K562 (cell line): ENCODE measurements at regions not wholly inside any gene's neighbourhood (a gene's known extent, or its start where the extent isn't known, plus 50 kb on each side); places are given as distances from the start of the nearest gene placed in this dataset.

Source experiments
- ATAC-seq: fragments of 200-7000 bp; cut with Tn5 transposase; 3 replicates; pipeline ENCODE4 v1.9.1; 2020; ENCODE audit warnings: moderate library complexity
- BruUV-seq: library from RNA; stranded (reverse); fragments of 400-500 nt; replicated peaks from 2 replicates; lab custom pipeline; 2021; lab: Mats Ljungman, UMichigan
- CTCF ChIA-PET: fragments of 300-600 bp; formaldehyde crosslinking; extraction: SDS; loops from one replicate; lab custom pipeline; 2021; ENCODE audit warnings: low intra/inter-chr PET ratio; lab: Yijun Ruan, JAX
- POLR2A ChIA-PET: fragments of 300-600, 350-650 bp; sonication (Branson Sonifier 250); formaldehyde crosslinking; extraction: SDS; loops from one replicate; lab custom pipeline; 2021; ENCODE audit warnings: antibody characterized with exemption, inconsistent platforms; lab: Yijun Ruan, JAX
- DNase-seq, 4 experiments: peaks; one replicate each; pipeline versions ENCODE4 v3.0.0 to v3.0.0-alpha.2; 2011 to 2018; ENCODE audit warnings: low spot score in 3 of 4, mixed read lengths in 3 of 4; ENCODE audit errors: extremely low read depth in 1 of 4
- FAIRE-seq: peaks from 2 replicates; lab custom pipeline; 2011; peaks lifted over from hg19 to GRCh38; lab: Jason Lieb, UNC
- H2AFZ ChIP-seq: 2 replicates; pipeline ENCODE4 v1.6.0; 2011; ENCODE audit warnings: low read depth, low read length, control low read depth, inconsistent platforms
- H3K27ac ChIP-seq: fragments of 200-600 bp; 3 replicates; pipeline ENCODE4 v1.8.0; 2011; ENCODE audit warnings: low read depth, mild to moderate bottlenecking, control low read depth, inconsistent platforms, low read length, moderate library complexity, mixed read lengths; ENCODE audit errors: extremely low read depth
- H3K27me3 ChIP-seq, 2 experiments: fragments of 300-600 bp in 1 of 2; 2 replicates in 1 of 2; 3 replicates in 1 of 2; pipeline versions ENCODE4 v1.6.0 to v1.8.0; 2011; ENCODE audit warnings: inconsistent platforms in 2 of 2, low read length in 2 of 2, mild to moderate bottlenecking in 1 of 2, mixed read lengths in 1 of 2, moderate library complexity in 1 of 2; ENCODE audit not compliant: control insufficient read depth in 2 of 2, insufficient read depth in 2 of 2
- H3K36me3 ChIP-seq: fragments of 300-600 bp; 3 replicates; pipeline ENCODE4 v1.8.0; 2011; ENCODE audit warnings: mild to moderate bottlenecking, low read length, inconsistent platforms; ENCODE audit not compliant: control insufficient read depth, insufficient read depth
- H3K4me1 ChIP-seq, 2 experiments: fragments of 200-600 bp in 1 of 2; replicated peaks in 1 of 2; 2 replicates in 1 of 2; 3 replicates in 1 of 2; pipeline versions ENCODE4 v1.5.1 to v1.8.0; 2011; ENCODE audit warnings: inconsistent platforms in 2 of 2, low read length in 2 of 2, mild to moderate bottlenecking in 1 of 2, mixed read lengths in 1 of 2, moderate library complexity in 1 of 2; ENCODE audit not compliant: control insufficient read depth in 2 of 2, insufficient read depth in 2 of 2
- H3K4me2 ChIP-seq: 2 replicates; pipeline ENCODE4 v1.6.1; 2011; ENCODE audit warnings: low read length, control low read depth, inconsistent platforms, mixed read lengths; ENCODE audit not compliant: insufficient read depth
- H3K4me3 ChIP-seq: fragments of 200-600 bp; sonication (generic), shearing (Covaris generic); 2 replicates; pipeline ENCODE4 v1.5.1; 2016; ENCODE audit warnings: control low read depth, inconsistent platforms
- H3K79me2 ChIP-seq: fragments of 200-600 bp; 3 replicates; pipeline ENCODE4 v1.8.0; 2011; ENCODE audit warnings: low read length, inconsistent platforms; ENCODE audit not compliant: control insufficient read depth, insufficient read depth
- H3K9ac ChIP-seq, 2 experiments: 2 replicates each; pipeline versions ENCODE4 v1.6.0 to v1.6.1; 2011; ENCODE audit warnings: low read depth in 2 of 2, low read length in 2 of 2, control low read depth in 1 of 2, inconsistent platforms in 1 of 2, mild to moderate bottlenecking in 1 of 2, mixed read lengths in 1 of 2; ENCODE audit not compliant: insufficient read depth in 1 of 2
- H3K9me1 ChIP-seq: one replicate; pipeline ENCODE4 v1.6.0; 2011; ENCODE audit warnings: inconsistent platforms, mild to moderate bottlenecking, low read length, moderate library complexity; ENCODE audit not compliant: control insufficient read depth, insufficient read depth
- H3K9me3 ChIP-seq: replicated peaks from 2 replicates; pipeline ENCODE4 v1.5.1; 2011; ENCODE audit warnings: low read depth, low read length, inconsistent platforms; ENCODE audit not compliant: control insufficient read depth, insufficient read depth
- H4K20me1 ChIP-seq: replicated peaks from 2 replicates; pipeline ENCODE4 v1.6.1; 2011; ENCODE audit warnings: low read length, inconsistent platforms, mixed read lengths; ENCODE audit not compliant: control insufficient read depth, insufficient read depth
- HCFC1 ChIP-seq: IDR thresholded peaks from 2 replicates; pipeline ENCODE4 v1.6.1; 2012; ENCODE audit warnings: low read depth, low read length, improper control_type of control experiment
- HMG20B ChIP-seq: fragments of 250-450 bp; sonication (Bioruptor Pico); IDR thresholded peaks from 2 replicates; pipeline ENCODE4 v1.5.0; 2021; ENCODE audit warnings: mild to moderate bottlenecking
- KHSRP ChIP-seq: fragments of 450-650 bp; IDR thresholded peaks from 2 replicates; pipeline ENCODE4 v1.6.1; 2017
- RBM22 ChIP-seq: fragments of 200-400 bp; formaldehyde crosslinking; IDR thresholded peaks from 2 replicates; pipeline ENCODE4 v1.6.1; 2018; ENCODE audit warnings: low read length, low read depth; ENCODE audit not compliant: poor library complexity, severe bottlenecking
- TCFL5 ChIP-seq: fragments of 250-450 bp; sonication (Bioruptor Pico); conservative IDR thresholded peaks from 2 replicates; pipeline ENCODE4 v1.6.1; 2021; ENCODE audit warnings: mild to moderate bottlenecking, moderate library complexity, matching md5 sums
- U2AF1 ChIP-seq: fragments of 200-400 bp; formaldehyde crosslinking; optimal IDR thresholded peaks from 2 replicates; pipeline ENCODE3; 2017; ENCODE audit warnings: mild to moderate bottlenecking, low read depth, low read length, moderate library complexity
- ZNF740 ChIP-seq, 3 experiments: fragments of 200-800 bp in 1 of 3; sonication (Bioruptor generic) in 1 of 3; sonication (generic) in 1 of 3; formaldehyde crosslinking in 1 of 3; IDR thresholded peaks; 2 replicates each; pipeline versions ENCODE4 v1.6.1 to v1.8.0; 2016 to 2022; ENCODE audit warnings: mild to moderate bottlenecking in 2 of 3, missing compliant biosample characterization in 2 of 3, missing genetic modification characterization in 2 of 3, missing genetic modification reagents in 1 of 3
- WGBS: fragments of 100-300 bp; shearing (Covaris generic); methylation state at CpG from one replicate; pipeline ENCODE4 v1.1.6; 2016; ENCODE audit warnings: low coverage, mixed read lengths; ENCODE audit not compliant: insufficient coverage; ENCODE audit errors: missing lambda C conversion rate; 5-methylcytosine and 5-hydroxymethylcytosine counted together
- in situ Hi-C: fragments of 300-500 bp; cut with MboI; formaldehyde crosslinking; loops from 4 replicates; pipeline ENCODE4 v1.15.0; 2018; ENCODE audit warnings: inconsistent platforms, mixed read lengths
- intact Hi-C: fragments of 100-400 bp; cut with micrococcal nuclease; formaldehyde crosslinking; loops from 2 replicates; pipeline ENCODE4 v1.14.2; 2022
- TF ChIP-seq, protein P1 (sequence below): IDR thresholded peaks from 2 replicates; pipeline ENCODE4 v1.6.1; 2012; ENCODE audit warnings: low read depth, low read length, improper control_type of control experiment, borderline replicate concordance

- H2AFZ ChIP-seq, result no peak overlapping the region
- no peaks in the 10 kb centered on the region for H3K9me1 ChIP-seq
- H3K27ac ChIP-seq, result no peak overlapping the region
- FAIRE-seq, result no peak
- no peaks in the 10 kb centered on the region for H3K36me3 ChIP-seq
- no peak overlapping the region for H3K4me3 ChIP-seq
- H3K4me2 ChIP-seq, result no peak overlapping the region
- no peaks in the 10 kb centered on the region for H4K20me1 ChIP-seq
- no TSS peak for BruUV-seq
- TF ChIP-seq TCFL5 (CRISPR knock-in tag) (no peak), HCFC1 (no peak)
- ATAC-seq, result no peak
- H3K9me3 ChIP-seq, result no peaks in the 10 kb centered on the region
- 2% methylated on average over 6 of the region's 6 CpGs for WGBS
- POLR2A ChIA-PET, result interaction anchor here (0.6 to 0.7 kb wide), 3 partner anchors 7 to 240 kb away, joined by 3 read pairs; no protein-coding TSS in a partner anchor
- no peak overlapping the region for H3K9ac ChIP-seq
- no peaks in the 10 kb centered on the region for H3K4me1 ChIP-seq
- H3K27me3 ChIP-seq, result peaks cover 2 to 11% of the 10 kb centered on the region in 2 experiments; a peak in 1 of 5 replicates
- no peaks in the 10 kb centered on the region for H3K79me2 ChIP-seq
- in situ Hi-C loops, result no loop called here
- intact Hi-C loops, result no loop called here
- no peak for DNase-seq
- CTCF ChIA-PET, result no interaction called here
Measured at GRCh38 chr1:30277911-30278310, 445.5 kb downstream of the MATN1 start.

GRCh38 chr1:30277415-30277814 is 446.0 kb downstream of the MATN1 start:
- CTCF ChIA-PET, result no interaction called here
- Histone ChIP-seq H3K36me3 (no peaks in the 10 kb centered on the region), H3K4me2 (no peak overlapping the region), H3K27ac (no peak overlapping the region), H2AFZ (no peak overlapping the region), H3K9me3 (no peaks in the 10 kb centered on the region)
- POLR2A ChIA-PET, result interaction anchor here (0.6 to 0.7 kb wide), 3 partner anchors 8 to 239 kb away, joined by 3 read pairs; no protein-coding TSS in a partner anchor
- no peak for DNase-seq
- intact Hi-C loops, result no loop called here
- no peak for FAIRE-seq
- TF ChIP-seq, protein P1, sequence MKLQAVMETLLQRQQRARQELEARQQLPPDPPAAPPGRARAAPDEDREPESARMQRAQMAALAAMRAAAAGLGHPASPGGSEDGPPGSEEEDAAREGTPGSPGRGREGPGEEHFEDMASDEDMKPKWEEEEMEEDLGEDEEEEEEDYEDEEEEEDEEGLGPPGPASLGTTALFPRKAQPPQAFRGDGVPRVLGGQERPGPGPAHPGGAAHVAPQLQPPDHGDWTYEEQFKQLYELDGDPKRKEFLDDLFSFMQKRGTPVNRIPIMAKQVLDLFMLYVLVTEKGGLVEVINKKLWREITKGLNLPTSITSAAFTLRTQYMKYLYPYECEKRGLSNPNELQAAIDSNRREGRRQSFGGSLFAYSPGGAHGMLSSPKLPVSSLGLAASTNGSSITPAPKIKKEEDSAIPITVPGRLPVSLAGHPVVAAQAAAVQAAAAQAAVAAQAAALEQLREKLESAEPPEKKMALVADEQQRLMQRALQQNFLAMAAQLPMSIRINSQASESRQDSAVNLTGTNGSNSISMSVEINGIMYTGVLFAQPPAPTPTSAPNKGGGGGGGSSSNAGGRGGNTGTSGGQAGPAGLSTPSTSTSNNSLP, result no peak
- TF ChIP-seq HMG20B (CRISPR knock-in tag) (no peak), KHSRP (no peak), RBM22 (no peak), U2AF1 (no peak), ZNF740 (CRISPR knock-in tag; IDR thresholded peaks at IDR 0.05) (no peak), ZNF740 (tag; IDR thresholded peaks at IDR 0.05) (no peak)
- TF ChIP-seq, all 486 proteins: peak for 0
- Histone ChIP-seq H3K4me3 (no peak overlapping the region), H3K9me1 (no peaks in the 10 kb centered on the region), H4K20me1 (no peaks in the 10 kb centered on the region), H3K4me1 (no peaks in the 10 kb centered on the region), H3K9ac (no peak overlapping the region), H3K79me2 (no peaks in the 10 kb centered on the region), H3K27me3 (peaks cover 2 to 11% of the 10 kb centered on the region in 2 experiments; a peak in 1 of 5 replicates)
- in situ Hi-C loops, result no loop called here
- WGBS, result 0% methylated on average over 1 of the region's 1 CpG
- no TSS peak for BruUV-seq
- no peak for ATAC-seq
